KMS-11 (cell line): ENCODE measurements at regions not wholly inside any gene's neighbourhood (a gene's known extent, or its start where the extent isn't known, plus 50 kb on each side); places are given as distances from the start of the nearest gene placed in this dataset.

Source experiments
- H2AFZ ChIP-seq: fragments of 200-600 bp; sonication (generic); 2 replicates; pipeline ENCODE4 v1.6.1; 2016; ENCODE audit warnings: antibody characterized with exemption, mixed run types, low read depth
- H3K27ac ChIP-seq: fragments of 200-600 bp; sonication (generic); 2 replicates; pipeline ENCODE4 v1.6.1; 2016; ENCODE audit warnings: mild to moderate bottlenecking, mixed run types
- H3K27me3 ChIP-seq: fragments of 200-600 bp; sonication (generic); 2 replicates; pipeline ENCODE4 v1.6.1; 2017; ENCODE audit warnings: mild to moderate bottlenecking, low read depth, mixed run types, moderate library complexity; ENCODE audit not compliant: insufficient read depth
- H3K36me3 ChIP-seq: fragments of 200-600 bp; sonication (generic); 2 replicates; pipeline ENCODE4 v1.6.1; 2017; ENCODE audit warnings: mild to moderate bottlenecking, mixed run types; ENCODE audit not compliant: insufficient read depth
- H3K4me1 ChIP-seq: fragments of 200-600 bp; sonication (generic); 2 replicates; pipeline ENCODE4 v1.6.1; 2016; ENCODE audit warnings: mild to moderate bottlenecking, low read depth, mixed run types; ENCODE audit not compliant: poor library complexity, severe bottlenecking
- H3K4me2 ChIP-seq: fragments of 200-600 bp; sonication (generic); 2 replicates; pipeline ENCODE4 v1.7.0; 2016; ENCODE audit warnings: mild to moderate bottlenecking, mixed run types
- H3K4me3 ChIP-seq: fragments of 200-600 bp; sonication (generic); IDR thresholded peaks from 2 replicates; pipeline ENCODE4 v1.6.1; 2017; ENCODE audit warnings: low read depth, low read length, mixed read lengths; ENCODE audit not compliant: insufficient read depth
- H3K79me2 ChIP-seq: fragments of 200-600 bp; sonication (generic); 2 replicates; pipeline ENCODE4 v1.6.1; 2016; ENCODE audit warnings: low read depth, mixed run types; ENCODE audit not compliant: insufficient read depth
- H3K9ac ChIP-seq: fragments of 200-600 bp; sonication (generic); 2 replicates; pipeline ENCODE4 v1.6.1; 2016; ENCODE audit warnings: mild to moderate bottlenecking, mixed run types
- H4K20me1 ChIP-seq: fragments of 200-600 bp; sonication (generic); 2 replicates; pipeline ENCODE4 v1.6.1; 2016; ENCODE audit warnings: mild to moderate bottlenecking, mixed run types; ENCODE audit not compliant: insufficient read depth
- CTCF ChIP-seq: fragments of 200-600 bp; sonication (generic); conservative IDR thresholded peaks from 2 replicates; pipeline ENCODE4 v1.6.1; 2017; ENCODE audit warnings: low read depth, mild to moderate bottlenecking, antibody characterized with exemption, low read length, moderate library complexity, mixed read lengths

- TF ChIP-seq CTCF: no peak
- H3K4me1 ChIP-seq: no peaks in the 10 kb centered on the region
- H3K27ac ChIP-seq: no peak overlapping the region
- H3K79me2 ChIP-seq: no peaks in the 10 kb centered on the region
- H3K4me2 ChIP-seq: no peak overlapping the region
- no peaks in the 10 kb centered on the region for H4K20me1 ChIP-seq
- no peaks in the 10 kb centered on the region for H3K27me3 ChIP-seq
- no peak overlapping the region for H2AFZ ChIP-seq
- H3K4me3 ChIP-seq: no peak overlapping the region
- H3K9ac ChIP-seq: no peak overlapping the region
- H3K36me3 ChIP-seq: no peaks in the 10 kb centered on the region
Observed at GRCh38 chr16:8182761-8183160, 407.6 kb downstream of the TMEM114 start.

- no peak overlapping the region for H3K9ac ChIP-seq
- no peaks in the 10 kb centered on the region for H3K36me3 ChIP-seq
- no peaks in the 10 kb centered on the region for H3K79me2 ChIP-seq
- no peaks in the 10 kb centered on the region for H3K27me3 ChIP-seq
- no peaks in the 10 kb centered on the region for H3K4me1 ChIP-seq
- no peak overlapping the region for H3K4me2 ChIP-seq
- no peak overlapping the region for H3K27ac ChIP-seq
- no peak overlapping the region for H3K4me3 ChIP-seq
- no peak overlapping the region for H2AFZ ChIP-seq
- H4K20me1 ChIP-seq: no peaks in the 10 kb centered on the region
- no peak for TF ChIP-seq CTCF
Observed at GRCh38 chr16:8179615-8180014, 410.7 kb downstream of the TMEM114 start.

GRCh38 chr16:8178271-8178670 lies 412.0 kb downstream of the TMEM114 start:
- Histone ChIP-seq H3K4me1 (no peaks in the 10 kb centered on the region), H4K20me1 (no peaks in the 10 kb centered on the region), H3K4me3 (no peak overlapping the region), H3K4me2 (no peak overlapping the region), H3K27me3 (no peaks in the 10 kb centered on the region), H3K27ac (no peak overlapping the region), H2AFZ (no peak overlapping the region), H3K9ac (no peak overlapping the region), H3K36me3 (no peaks in the 10 kb centered on the region), H3K79me2 (no peaks in the 10 kb centered on the region)
- no peak for TF ChIP-seq CTCF

GRCh38 chr16:8175411-8175810 lies 414.9 kb downstream of the TMEM114 start:
- H3K9ac ChIP-seq: no peak overlapping the region
- H3K4me2 ChIP-seq: no peak overlapping the region
- no peaks in the 10 kb centered on the region for H3K4me1 ChIP-seq
- no peaks in the 10 kb centered on the region for H4K20me1 ChIP-seq
- no peaks in the 10 kb centered on the region for H3K79me2 ChIP-seq
- no peak overlapping the region for H3K27ac ChIP-seq
- no peaks in the 10 kb centered on the region for H3K36me3 ChIP-seq
- TF ChIP-seq CTCF: no peak
- no peak overlapping the region for H2AFZ ChIP-seq
- no peak overlapping the region for H3K4me3 ChIP-seq
- no peaks in the 10 kb centered on the region for H3K27me3 ChIP-seq
